KG1 (cell line): ENCODE measurements at regions not wholly inside any gene's neighbourhood (a gene's known extent, or its start where the extent isn't known, plus 50 kb on each side); places are given as distances from the start of the nearest gene placed in this dataset.
"Not testable (repeated sequence)": the region's sequence is repeated elsewhere in the genome, so short reads cannot be mapped to it uniquely, and the experiment has no call there.

Experiments used
- DNase-seq: peaks from one replicate; lab custom pipeline; 2025; lab: John Stamatoyannopoulos, UW

DNA sequence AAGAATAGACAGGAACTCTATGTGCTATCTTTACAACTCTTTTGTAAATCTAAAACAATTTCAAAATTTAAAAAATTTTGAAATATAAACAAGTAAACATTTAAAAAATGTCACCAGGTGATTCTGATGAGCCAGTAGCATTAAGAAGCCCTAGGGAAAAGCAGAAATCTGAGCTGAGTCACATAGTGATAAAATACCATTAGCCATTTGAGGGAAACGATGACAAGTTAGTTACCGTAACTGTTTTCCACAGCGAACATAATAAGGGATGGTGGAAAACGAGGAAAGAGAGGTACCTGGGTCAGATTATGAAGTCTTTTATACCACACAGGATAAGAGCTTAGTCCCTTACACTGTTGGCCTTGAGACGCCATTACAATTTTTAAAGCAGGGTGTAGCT lies 55.5 kb downstream of the PRR15 start:
- DNase-seq = no peak

- no peak for DNase-seq
Measured at GRCh38 chr7:29619848-29620555, 56.4 kb downstream of the PRR15 start.

DNA sequence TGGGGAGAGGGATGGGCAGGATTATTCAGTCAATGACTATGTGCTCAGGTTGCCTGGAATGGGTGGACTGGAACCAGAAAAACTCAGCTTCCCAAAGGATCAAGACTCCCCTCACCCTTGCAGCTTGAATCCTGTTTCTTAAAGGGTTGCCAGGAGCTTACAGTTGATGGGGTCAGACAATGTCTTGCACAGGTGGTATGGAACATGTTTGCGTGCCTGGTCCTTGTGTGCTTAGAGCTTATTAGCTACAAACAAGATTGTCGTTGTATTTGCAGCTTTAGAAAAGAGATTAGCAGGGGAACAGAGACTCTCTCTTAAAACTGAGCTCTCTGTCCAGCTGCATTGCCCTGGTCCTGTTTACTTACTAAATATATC lies 56.9 kb downstream of the PRR15 start:
- no peak for DNase-seq

- no peak for DNase-seq
Measured at GRCh38 chr7:29622335-29623265, 59.0 kb downstream of the PRR15 start.

DNA sequence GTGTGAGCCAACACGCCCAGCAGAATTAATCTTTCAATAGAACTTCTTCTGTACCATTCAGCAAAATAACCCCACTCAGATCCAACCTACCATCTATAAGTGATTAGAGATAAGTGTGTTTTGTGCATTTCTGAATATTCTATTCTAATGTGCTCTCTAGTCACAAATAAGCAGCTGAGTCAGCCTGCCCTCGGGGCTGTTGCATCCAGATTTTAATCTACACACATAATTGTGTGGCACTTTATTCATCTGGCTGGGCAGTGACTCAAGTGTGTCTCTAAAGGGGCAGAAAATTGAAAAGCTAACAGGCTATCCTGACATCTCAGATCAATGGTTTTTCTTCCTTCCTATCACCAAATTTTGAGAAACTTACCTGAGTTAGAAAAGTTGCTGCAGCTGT lies 60.3 kb downstream of the PRR15 start:
- DNase-seq = no peak

DNA sequence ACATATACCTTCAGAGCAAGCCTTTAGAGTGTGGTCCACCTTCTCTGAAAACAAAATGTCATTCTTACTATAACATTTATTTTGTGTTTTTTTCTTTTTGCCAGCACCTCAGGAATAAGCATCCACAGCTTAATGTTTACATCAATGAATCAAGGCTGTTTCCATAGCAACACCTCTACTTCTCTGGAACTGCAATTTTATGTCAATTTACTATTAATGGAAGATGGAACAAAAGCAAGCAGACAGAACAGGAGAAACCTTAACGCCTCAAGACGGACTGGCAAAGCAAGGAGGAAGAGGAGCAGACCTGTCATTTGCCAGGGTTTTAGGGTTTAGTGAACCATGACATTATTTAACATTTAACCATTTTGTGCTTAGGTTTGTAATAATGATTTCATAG lies 63.1 kb downstream of the PRR15 start:
- DNase-seq = no peak

DNA sequence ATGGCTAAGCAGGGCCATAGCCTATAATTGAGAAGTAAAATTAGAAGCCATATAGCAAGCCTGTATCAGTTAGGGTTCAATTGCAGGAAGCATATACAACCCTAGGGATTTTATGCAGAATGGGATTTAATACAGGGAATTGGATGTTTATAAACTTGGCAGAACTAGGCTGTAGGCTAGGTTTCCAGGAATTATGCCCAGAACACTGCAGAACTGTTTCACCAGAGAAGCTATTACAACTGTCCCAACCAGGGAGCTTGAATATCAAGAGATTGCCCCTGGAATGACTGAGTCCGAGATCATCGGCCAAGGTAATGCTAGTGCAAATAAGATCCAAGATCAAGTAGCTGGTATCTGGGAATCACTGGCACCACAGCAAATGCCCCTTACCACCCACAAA lies 64.0 kb downstream of the PRR15 start:
- no peak for DNase-seq

DNA sequence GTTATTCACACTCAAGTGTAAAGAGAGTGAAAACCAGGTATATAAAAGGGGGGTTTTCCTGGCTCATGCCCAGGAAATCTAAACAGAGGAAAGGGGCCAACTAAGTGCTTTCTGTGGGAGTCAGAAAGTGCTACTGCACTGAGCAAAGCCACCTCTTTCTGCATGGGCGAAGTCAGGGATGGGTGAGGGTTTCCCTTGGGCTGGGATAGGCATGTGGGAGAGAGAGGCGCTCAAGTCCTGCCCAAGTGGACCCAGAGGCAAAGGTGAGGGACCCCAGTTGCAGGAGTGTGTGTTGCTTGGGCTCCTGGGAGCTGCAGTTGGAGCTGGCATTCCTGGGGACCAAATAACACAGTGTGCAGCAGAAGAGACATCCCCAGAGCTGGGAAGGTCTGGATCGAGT lies 65.9 kb downstream of the PRR15 start:
- DNase-seq = no peak

GRCh38 chr7:29635067-29636008 lies 71.7 kb downstream of the PRR15 start:
- DNase-seq = not testable (repeated sequence)

- no peak for DNase-seq
Measured at GRCh38 chr7:29636009-29636351, 72.3 kb downstream of the PRR15 start.

DNA sequence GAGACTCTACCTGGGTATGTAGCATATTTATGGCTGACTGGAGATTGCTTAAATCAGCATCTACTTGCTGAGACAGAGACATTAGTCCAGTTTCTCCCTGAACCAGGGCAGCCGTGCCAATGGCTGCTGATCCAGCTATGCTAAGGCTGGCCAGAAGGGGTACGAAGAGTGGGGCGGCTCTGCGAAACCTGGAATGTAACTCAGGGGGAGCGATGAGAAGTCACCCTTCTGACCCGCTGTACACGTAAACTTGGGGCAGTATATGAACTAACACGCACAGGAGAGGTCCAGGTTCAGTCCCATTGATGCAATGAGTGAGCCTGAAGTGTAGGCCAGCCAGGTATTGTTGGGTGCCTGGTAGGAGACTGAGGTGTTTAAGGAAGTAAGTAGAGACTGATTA lies 73.7 kb downstream of the PRR15 start:
- DNase-seq = no peak

- not testable (repeated sequence) for DNase-seq
Measured at GRCh38 chr7:29638841-29639240, 75.2 kb downstream of the PRR15 start.

- DNase-seq = no peak
Measured at GRCh38 chr7:29639386-29639785, 75.8 kb downstream of the PRR15 start.

- no peak for DNase-seq
Measured at GRCh38 chr7:29639886-29640595, 76.4 kb downstream of the PRR15 start.

DNA sequence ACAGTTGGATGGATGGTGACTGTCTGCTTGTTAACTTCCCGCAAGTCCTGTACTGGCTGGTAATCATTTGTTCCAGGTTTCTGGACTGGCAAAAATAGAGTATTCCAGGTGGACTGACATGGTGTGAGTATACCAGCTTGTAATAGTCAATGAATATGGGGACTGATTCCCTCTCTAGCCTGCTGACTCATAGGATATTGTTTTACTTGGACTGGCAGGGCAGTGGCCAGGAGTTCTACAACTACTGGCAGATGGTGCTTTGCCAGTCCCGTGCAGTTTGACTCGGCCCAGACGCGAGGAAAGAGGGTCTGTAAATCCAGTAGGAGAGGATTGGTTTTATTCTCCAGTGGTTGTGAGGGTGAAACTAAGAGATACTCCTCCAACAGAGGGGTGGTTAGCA lies 78.0 kb downstream of the PRR15 start:
- DNase-seq = no peak

DNA sequence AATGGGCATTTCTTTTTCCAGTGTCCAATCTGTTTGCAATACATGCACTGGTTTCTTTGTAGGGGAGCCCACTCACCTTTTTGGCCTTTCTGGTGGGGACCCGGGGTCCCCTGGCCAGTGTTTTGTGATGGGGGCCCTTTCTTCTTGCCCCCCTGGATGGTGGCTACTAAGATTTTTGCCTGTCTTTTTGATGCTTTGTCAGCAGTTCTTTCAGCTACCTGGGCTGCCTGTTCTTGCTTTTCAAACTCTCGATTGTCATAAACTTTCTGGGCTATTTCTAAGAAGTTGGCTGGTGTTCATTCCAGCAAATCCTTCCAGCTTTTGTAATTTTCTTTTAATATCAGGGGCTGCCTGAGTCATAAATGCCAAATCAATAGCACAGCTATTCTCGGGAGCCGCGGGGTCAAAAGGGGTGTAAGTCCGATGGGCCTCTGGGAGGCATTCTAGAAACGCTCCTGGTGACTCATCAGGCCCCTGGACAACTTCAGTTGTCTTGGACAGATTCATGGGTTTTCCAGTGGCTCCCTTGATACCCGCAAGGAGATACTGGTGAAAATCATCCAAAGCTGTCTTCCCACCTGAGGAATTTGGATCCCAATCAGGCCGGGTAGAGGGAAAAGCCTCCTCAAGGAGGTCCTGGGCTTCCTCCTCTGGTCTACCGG lies 79.0 kb downstream of the PRR15 start:
- no peak for DNase-seq

DNA sequence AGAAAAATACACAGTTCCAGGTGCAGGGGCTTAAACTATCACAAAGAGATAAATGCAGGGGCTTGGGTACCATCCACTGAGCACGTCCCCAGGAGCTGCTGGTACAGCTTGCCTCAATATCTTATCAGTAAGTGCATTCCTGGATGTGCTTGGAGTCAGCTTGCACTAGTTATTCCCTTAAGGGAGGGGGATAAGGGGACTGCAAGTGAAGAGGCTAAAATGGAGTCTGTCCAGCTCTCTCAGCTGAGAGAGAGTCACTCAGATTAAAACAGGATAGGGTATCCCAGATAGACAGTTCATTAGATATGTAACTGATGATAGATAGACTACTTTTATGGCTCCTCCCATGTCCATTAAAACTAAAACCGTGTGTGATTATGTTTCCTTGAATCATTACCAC lies 82.5 kb downstream of the PRR15 start:
- not testable (repeated sequence) for DNase-seq

GRCh38 chr7:29647020-29647654 lies 83.5 kb downstream of the PRR15 start:
- DNase-seq = no peak

DNA sequence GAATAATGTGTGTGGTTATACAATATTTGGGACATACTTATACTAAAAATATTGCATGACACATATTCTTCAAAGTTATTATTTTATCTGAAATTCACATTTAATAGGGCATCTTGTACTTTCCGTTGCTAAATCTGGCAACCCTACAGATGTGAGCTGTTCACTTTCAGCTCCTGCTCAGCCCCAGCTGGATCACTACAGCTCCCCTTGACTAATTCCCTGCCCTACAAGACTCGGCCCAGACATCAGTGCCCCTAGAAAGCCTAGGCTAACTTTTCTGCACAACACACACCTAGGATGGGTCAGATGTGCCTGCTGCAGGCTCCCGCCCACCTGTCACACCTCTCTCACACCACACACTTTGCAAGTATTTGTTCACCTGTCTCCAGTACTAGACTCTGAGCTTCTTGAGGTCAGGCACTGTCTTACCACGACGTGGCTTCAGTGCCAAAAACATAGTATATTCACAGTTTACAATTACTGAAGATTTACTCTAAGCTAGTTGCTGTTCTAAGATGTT lies 84.1 kb downstream of the PRR15 start:
- DNase-seq = not testable (repeated sequence)

DNA sequence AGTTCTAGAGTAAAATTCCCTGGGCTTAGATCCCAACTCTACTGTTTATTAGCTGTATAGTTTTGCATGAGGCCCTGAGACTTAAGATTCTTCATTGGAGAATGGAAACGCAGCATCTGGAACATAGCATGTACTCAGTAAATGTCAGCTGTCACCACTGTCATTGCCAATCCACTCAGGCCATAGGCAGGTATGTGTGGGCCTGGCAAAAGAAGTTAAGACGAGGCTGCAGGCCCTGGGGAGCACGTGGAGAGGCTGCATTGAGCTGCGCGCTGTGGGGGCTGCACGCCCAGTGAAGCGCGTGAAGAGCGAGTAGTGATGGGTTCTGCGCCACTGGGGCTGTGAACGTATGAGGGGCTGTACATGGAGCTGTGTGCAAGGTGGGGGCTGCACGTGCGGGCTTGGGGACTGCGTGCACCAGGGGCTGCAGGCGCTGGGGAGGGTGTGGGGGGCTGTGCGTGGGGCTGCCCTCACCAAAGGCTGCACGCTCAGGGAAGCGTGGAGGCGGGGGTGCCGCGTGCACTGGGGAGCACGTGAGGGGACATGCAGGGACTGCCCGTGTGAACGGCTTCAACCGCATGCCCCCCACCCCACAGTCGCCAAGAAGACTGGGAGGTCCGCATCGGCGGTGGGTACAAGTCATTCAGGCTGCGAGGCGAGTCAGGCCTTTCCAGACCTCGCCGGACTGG lies 85.5 kb downstream of the PRR15 start:
- no peak for DNase-seq
